ENCODE measurements at regions not wholly inside any gene's neighbourhood (a gene's known extent, or its start where the extent isn't known, plus 50 kb on each side); places are given as distances from the start of the nearest gene placed in this dataset.

GRCh38 chr2:211161236-211161635, 604.8 kb downstream of the CPS1 start:
- intact Hi-C loops (cut with micrococcal nuclease) = no loop called here
- H3K27ac Mint-ChIP-seq (ENCODE audit: low read depth, unreplicated experiment) = no peak overlapping the region
- ChIA-PET POLR2A (no interaction called here), CTCF (interaction anchor here (0.8 kb wide), 1 partner anchor 16 kb away, joined by 3 read pairs; no protein-coding TSS in a partner anchor)
- H3K4me1 Mint-ChIP-seq (ENCODE audit: insufficient read depth, unreplicated experiment) = no peaks in the 10 kb centered on the region
- H3K9me3 Mint-ChIP-seq (ENCODE audit: unreplicated experiment) = no peaks in the 10 kb centered on the region
- no peak overlapping the region for H3K4me3 Mint-ChIP-seq (ENCODE audit: unreplicated experiment)
- H3K36me3 Mint-ChIP-seq (ENCODE audit: insufficient read depth, unreplicated experiment) = no peaks in the 10 kb centered on the region
- BruUV-seq (replicated peaks) = no TSS peak
- TF ChIP-seq CTCF (IDR thresholded peaks at IDR 0.05; ENCODE audit: unreplicated experiment) = no peak
- H3K27me3 Mint-ChIP-seq (ENCODE audit: insufficient read depth, unreplicated experiment) = peaks cover 98% of the 10 kb centered on the region
- DNase-seq (ENCODE audit: unreplicated experiment) = no peak

- Mint-ChIP-seq H3K4me1 (ENCODE audit: insufficient read depth, unreplicated experiment) (no peaks in the 10 kb centered on the region), H3K4me3 (ENCODE audit: unreplicated experiment) (no peak overlapping the region), H3K36me3 (ENCODE audit: insufficient read depth, unreplicated experiment) (no peaks in the 10 kb centered on the region), H3K27me3 (ENCODE audit: insufficient read depth, unreplicated experiment) (peaks cover 90% of the 10 kb centered on the region), H3K9me3 (ENCODE audit: unreplicated experiment) (no peaks in the 10 kb centered on the region), H3K27ac (ENCODE audit: low read depth, unreplicated experiment) (no peak overlapping the region)
- ChIA-PET CTCF (no interaction called here), POLR2A (no interaction called here)
- DNase-seq (ENCODE audit: unreplicated experiment) = no peak
- BruUV-seq (replicated peaks) = no TSS peak
- intact Hi-C loops (cut with micrococcal nuclease) = no loop called here
- no peak for TF ChIP-seq CTCF (IDR thresholded peaks at IDR 0.05; ENCODE audit: unreplicated experiment)
These were observed 606.5 kb downstream of the CPS1 start for GRCh38 chr2:211162911-211163310.

- H3K9me3 Mint-ChIP-seq (ENCODE audit: unreplicated experiment) = no peaks in the 10 kb centered on the region
- no peaks in the 10 kb centered on the region for H3K36me3 Mint-ChIP-seq (ENCODE audit: insufficient read depth, unreplicated experiment)
- no TSS peak for BruUV-seq (replicated peaks)
- H3K27me3 Mint-ChIP-seq (ENCODE audit: insufficient read depth, unreplicated experiment) = peaks cover 72% of the 10 kb centered on the region
- H3K4me3 Mint-ChIP-seq (ENCODE audit: unreplicated experiment) = no peak overlapping the region
- no peak for TF ChIP-seq CTCF (IDR thresholded peaks at IDR 0.05; ENCODE audit: unreplicated experiment)
- no peak for DNase-seq (ENCODE audit: unreplicated experiment)
- no peaks in the 10 kb centered on the region for H3K4me1 Mint-ChIP-seq (ENCODE audit: insufficient read depth, unreplicated experiment)
- CTCF ChIA-PET = interaction anchor here (0.6 kb wide), 1 partner anchor 252 kb away, joined by 3 read pairs; no protein-coding TSS in a partner anchor
- H3K27ac Mint-ChIP-seq (ENCODE audit: low read depth, unreplicated experiment) = no peak overlapping the region
- POLR2A ChIA-PET = no interaction called here
- intact Hi-C loops (cut with micrococcal nuclease) = no loop called here
These were observed 614.4 kb downstream of the CPS1 start for GRCh38 chr2:211170843-211171242.

GRCh38 chr2:211174021-211174420, 617.6 kb downstream of the CPS1 start:
- H3K27me3 Mint-ChIP-seq (ENCODE audit: insufficient read depth, unreplicated experiment) = peaks cover 78% of the 10 kb centered on the region
- no TSS peak for BruUV-seq (replicated peaks)
- H3K4me3 Mint-ChIP-seq (ENCODE audit: unreplicated experiment) = no peak overlapping the region
- TF ChIP-seq CTCF (IDR thresholded peaks at IDR 0.05; ENCODE audit: unreplicated experiment) = no peak
- ChIA-PET POLR2A (no interaction called here), CTCF (interaction anchor here (1.1 kb wide), 1 partner anchor 88 kb away, joined by 3 read pairs; no protein-coding TSS in a partner anchor)
- H3K36me3 Mint-ChIP-seq (ENCODE audit: insufficient read depth, unreplicated experiment) = no peaks in the 10 kb centered on the region
- no peak for DNase-seq (ENCODE audit: unreplicated experiment)
- no peak overlapping the region for H3K27ac Mint-ChIP-seq (ENCODE audit: low read depth, unreplicated experiment)
- intact Hi-C loops (cut with micrococcal nuclease) = no loop called here
- H3K4me1 Mint-ChIP-seq (ENCODE audit: insufficient read depth, unreplicated experiment) = no peaks in the 10 kb centered on the region
- no peaks in the 10 kb centered on the region for H3K9me3 Mint-ChIP-seq (ENCODE audit: unreplicated experiment)

Data from MCF 10A (cell line).